GM18520 (cell line): ENCODE measurements at regions not wholly inside any gene's neighbourhood (a gene's known extent, or its start where the extent isn't known, plus 50 kb on each side); places are given as distances from the start of the nearest gene placed in this dataset.

ENCODE experiments used
- ATAC-seq: cut with Tn5 transposase; IDR thresholded peaks from one replicate; pipeline ENCODE4 v1.9.1; 2021; ENCODE audit not compliant: unreplicated experiment

DNA sequence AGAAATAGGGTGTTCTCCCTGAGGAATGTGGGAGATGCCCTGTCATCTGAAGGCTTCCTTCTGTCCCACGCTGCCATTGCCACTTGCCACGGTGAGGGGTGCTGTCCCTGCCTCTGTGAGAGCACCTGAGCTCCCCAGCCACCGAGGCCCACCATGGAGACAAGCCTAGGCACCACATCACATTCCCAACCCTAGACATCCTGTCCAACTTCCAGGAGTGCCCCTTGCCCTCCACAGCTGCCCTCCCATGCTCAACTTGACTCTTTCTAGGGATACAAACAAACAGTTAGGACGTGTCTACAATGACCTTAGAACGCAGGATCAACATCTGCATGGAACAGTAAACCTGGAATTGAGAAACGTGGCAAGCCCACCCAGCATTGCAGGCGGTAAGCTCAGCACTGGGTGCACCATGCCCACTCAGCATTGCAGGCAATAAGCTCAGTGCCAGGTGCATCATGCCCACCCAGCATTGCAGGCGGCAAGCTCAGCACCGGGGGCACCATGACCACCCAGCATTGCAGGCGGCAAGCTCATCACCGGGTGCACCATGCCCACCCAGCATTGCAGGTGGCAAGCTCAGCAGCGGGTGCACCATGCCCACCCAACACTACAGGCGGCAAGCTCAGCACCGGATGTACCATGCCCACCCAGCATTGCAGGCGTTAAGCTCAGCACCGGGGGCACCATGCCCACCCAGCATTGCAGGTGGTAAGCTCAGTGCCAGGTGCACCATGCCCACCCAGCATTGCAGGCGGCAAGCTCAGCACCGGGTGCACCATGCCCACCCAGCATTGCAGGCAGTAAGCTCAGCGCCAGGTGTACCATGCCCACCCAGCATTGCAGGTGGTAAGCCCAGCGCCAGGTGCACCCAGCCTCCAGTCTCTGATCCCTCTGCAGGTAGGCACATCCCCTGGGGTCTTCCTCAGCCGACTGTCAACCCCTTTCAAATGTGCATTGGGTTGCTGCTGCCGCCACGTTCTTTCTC is 1463.9 kb downstream of the TBC1D22A start:
- no peak for ATAC-seq

DNA sequence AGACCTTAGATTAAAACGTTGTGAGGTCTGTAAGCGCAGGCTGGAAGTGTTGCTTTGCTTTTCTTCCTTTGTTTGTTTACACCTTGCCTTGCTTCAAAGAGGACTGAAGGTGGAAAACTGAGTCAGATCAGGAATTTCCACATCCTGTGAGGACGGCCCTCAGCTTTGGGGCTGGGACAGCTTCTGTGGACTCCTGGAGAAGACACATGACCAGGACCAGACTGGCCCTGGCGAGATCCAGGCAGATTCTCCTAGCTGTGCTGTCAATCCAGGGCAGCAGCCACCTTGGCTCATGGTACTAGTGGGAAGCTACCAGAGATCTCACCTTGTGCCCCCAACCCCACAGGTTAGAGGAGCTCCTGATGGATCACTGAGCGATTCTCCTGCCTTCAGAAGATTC is 1461.9 kb downstream of the TBC1D22A start:
- no peak for ATAC-seq

DNA sequence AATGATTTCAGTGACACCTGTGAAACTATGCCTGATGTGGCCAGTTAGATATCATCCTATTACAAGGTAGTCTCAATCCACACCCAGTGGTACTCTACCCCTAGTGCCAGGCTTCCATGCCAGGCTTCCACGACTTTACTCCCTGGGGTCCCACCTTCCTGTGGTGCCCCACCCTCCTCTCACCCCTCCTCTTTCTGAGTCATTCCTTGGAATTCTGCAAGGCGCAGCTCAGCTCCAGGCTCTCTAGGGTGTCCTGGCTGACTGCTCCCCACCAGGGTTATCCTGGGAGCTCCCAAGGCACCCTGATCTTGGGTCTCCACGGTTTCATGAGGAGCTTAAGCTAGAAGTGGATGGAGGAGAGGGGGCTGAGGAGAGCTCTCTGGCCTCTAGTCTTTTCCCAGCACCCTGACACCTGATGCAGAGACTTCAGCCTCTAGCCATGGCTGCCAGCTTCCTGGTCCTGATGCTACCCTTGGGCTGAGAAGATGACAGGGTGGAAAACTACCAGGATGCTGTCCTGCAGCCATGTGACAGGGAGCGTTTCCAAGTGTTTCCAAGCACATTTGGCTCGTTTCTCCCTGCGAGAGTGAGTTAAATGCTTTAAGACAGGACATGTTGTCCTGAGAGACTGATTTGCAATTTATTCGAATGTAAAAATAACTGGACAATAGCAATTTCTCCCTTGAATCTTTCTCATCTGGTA is 1461.2 kb downstream of the TBC1D22A start:
- ATAC-seq: no peak

DNA sequence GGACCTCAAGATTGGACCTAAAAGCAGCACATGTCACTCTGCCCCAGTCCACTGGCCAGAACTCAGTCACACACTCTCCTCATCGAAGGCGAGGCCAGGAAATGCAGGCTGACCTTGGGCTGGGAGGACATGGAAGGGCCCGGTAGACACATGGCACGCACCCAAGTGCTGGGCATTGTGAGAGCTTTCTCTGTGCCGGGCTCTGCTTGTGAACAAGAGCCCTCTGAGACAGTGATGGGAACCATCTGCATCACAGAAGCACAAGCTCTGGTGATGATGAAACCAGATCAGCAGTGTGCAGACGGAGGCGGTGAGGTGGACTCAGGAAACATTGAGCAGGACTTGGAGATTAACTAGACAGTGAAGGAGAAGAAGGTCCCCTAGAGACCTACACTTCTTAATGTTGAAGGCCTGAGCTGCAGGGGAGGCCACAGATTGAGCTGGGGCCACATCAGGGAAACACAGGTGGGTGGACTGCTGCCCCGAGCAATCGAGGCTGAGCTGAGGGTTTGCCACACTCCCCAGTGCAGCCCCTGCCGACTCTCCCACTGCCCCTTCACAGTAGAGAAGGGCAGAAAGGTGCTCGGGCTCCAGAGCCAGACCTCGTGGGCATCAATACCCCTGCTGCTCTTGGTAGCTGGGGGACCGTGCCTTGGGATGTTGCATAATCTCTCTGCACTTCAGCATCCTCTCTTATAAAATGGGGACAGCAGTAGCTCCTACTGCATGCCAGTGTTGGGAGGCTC is 1460.5 kb downstream of the TBC1D22A start:
- no peak for ATAC-seq

DNA sequence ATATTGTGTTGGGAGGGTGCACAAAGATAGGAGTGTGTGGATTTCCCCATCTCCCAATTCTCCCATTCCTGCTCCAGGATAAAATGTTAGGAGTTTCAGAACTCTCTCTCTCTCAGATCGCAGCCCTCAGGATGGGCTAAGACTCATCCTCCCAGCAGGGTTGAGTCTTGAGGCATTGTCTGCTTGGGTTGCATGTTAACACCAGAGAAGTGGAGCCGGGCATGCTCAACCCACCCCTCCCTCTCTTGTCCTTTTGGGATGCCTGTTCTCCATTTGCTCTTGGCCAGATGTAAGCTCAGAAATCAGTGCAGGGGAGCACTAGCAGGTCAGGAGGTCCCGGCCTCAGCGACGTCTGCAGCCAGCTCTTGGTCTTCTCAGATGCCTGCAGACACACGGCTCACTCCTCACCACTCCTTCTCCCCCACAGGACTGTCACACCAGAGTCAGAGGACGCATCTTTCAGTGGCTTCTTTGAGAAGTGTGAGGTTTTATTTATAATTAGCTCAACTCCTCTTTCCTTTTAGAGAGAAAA is 1456.5 kb downstream of the TBC1D22A start:
- ATAC-seq: no peak

DNA sequence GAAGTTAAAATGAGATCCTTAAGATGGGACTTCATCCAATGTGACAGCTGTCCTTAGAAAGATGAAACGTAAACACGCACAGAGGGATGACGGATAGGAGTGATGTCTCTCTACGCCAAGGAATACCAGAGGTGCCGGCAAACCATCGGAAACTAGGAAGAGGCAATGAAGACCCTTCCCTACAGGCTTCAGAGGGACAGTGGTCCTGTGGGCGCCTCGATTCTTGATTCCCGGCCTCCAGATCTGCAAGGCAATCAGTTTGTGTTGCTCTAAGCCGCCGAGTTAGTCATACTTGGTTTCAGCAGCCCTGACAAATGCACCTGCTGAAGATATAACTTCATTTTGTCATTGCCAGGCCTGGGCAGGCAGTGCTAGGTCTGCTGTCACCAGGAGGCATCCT is 1455.1 kb downstream of the TBC1D22A start:
- ATAC-seq: no peak

DNA sequence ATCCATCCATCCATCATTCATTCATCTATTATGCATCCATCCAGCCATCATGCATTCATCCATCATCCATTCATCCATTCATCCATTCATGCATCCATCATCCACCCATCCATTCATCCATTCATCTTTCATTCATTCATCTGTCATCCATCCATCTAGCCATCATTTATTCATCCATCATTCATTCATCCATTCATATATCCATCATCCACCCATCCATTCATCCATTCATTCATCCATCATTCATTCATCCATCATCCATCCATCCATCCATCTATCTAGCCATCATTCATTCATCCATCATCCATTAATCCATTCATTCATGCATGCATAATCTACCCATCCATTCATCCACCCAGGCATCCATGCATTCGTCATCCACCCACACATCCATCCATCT is 1450.3 kb downstream of the TBC1D22A start:
- ATAC-seq: no peak

DNA sequence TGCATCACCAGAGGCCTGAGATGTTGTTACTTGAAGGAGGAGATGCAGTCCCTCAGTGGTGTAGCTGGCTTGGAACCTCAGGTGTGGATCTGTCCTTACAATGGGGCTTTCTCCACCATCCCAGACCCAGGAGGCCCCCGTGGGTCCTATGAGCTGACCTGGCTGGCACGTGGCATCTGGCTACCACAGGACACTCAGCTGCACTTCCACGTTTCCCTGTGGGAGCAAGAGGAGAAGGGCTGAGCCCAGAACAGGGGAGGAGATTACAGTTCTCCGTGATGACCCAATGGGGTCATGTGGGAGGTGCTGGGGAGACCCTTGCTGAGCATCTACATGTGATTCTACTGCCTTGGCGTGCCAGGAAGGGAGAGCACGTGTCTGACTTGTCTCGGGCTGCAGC is 1448.4 kb downstream of the TBC1D22A start:
- ATAC-seq: no peak

DNA sequence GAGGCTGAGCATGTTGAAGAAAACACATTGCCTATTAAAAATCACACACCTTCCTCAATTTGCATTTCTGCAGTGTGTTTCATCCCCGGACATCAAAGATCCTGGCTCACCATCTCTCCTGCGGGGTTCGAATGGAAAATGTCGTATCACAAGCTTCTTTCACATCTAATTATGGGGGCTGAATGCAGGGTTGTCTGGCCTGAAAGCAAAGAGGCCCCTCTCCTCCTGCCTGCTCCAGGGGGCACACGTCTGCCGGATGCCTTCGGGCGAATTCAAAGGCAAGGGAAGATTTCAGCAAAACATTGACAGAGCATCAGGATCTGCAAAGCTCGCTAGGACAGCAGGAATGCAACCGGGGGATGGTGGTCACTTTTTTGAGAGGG is 1447.7 kb downstream of the TBC1D22A start:
- no peak for ATAC-seq

DNA sequence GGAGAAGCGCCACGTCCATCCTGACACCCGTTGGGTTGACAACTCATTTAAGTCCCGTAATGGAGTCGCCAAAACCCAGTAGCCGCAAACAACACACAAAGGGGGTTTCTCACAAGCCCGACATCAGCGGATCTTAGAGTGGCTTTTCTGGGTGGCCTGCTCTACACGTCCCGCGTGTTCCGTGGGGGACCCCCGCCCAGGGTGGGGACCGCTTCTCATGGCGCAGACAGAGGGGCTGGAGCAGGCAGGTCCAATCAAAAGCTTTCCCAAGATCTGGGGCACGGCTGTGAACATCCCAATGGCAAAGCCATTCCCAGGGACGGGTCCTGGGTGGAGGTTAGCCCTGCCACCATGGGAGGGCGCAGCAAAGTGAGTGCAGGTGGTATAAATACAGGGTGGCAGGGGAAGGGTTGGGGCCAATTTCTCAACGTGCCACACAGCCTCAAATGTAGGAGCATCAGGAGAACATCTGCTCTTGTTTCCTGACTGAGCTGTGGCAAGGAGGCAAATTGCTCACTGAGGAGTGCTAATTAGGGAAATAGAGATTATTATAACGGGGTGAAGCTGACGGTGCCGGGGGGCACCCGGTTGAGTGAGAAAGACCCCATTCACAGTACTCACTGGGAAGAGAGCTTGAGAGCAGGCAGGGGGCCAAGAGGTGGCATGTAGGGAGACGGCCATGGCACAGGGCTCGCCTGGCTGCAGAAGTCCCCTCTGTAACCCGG is 1447.2 kb downstream of the TBC1D22A start:
- no peak for ATAC-seq

DNA sequence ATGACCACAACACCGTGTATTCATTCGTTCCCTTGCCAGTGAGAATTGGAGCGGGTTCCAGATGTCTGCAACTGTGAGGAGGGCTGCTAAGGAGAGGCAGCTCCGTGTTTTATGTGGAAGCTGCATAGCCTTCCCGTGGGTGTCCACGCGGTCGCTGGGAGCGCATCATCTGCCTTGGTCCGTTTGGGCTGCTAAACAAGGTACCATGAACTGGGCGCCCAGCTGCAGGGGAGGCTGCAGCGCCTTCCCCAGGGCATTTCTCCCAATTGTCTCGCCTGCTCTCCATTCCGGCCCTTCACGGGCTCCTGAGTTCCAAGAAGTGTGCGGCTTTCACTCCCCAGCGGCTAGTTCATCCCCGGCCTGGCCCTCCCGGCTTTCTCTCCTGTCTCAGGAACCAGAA is 1446.4 kb downstream of the TBC1D22A start:
- no peak for ATAC-seq

DNA sequence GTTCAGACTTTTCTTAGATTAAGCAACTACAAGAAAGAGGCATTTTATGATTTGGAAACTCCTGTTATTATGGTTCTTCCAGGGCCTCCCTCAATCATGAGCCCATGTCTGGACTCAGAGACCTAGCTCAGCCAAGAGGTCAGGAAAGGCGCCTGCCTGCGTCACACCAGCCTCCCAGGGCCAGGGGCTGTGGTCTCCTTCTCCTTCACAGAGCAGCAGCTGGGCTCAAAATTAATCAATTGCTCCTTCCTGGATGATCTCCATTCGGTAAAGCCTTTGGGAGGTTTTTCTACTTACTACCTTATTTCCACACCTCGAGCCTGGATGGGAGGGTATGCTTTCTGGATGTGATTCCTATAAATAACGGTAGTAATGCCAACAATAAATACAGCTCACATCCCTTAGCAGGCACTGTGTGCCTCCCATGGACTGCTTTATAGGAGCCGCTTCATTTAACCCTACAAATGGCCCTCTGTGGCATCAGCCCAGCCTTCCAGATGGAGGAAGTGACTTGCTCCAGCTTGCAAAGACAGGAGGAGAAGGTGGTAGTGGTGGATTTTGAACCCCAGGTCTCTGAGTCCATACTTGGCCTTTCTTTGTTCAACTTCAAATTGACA is 1445.6 kb downstream of the TBC1D22A start:
- ATAC-seq: no peak

DNA sequence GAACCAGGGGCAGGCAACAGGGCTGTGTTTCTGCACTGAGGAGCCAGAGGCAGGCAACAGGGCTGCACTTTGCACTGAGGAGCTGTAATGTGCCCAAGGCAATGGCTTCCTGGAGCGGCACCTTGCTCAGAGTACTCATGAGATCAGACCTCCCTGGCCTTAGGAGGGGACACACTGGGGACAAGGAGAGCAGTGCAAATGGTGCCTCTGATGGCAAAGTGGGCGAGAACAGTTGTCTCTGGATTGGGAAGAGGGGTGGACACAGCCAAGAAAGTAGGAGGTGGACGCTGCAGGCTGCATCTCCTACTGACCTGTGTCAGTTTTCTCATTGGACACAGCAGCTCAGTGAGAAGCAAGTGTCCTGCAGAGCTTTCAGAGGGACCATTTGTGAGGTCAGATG is 1443.3 kb downstream of the TBC1D22A start:
- ATAC-seq: no peak

DNA sequence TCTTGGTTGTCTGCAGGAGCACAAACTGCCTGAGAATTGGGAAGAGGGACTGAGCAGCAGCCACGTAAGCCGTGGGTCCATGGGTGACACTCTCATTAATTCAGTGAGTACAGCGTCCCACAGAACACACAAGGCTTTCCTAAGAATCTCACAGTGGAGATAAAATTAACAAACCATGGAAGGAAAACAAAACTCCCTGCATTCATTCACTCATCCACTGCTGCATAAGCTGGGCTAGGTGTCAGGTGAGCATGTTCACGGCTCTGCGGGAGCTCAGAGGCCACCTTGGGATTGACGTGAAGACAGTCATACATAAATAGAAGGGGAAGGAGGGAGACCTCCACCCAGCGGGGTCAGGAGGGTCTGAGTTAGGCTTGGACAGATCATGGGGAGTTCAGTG is 1442.7 kb downstream of the TBC1D22A start:
- ATAC-seq: no peak

DNA sequence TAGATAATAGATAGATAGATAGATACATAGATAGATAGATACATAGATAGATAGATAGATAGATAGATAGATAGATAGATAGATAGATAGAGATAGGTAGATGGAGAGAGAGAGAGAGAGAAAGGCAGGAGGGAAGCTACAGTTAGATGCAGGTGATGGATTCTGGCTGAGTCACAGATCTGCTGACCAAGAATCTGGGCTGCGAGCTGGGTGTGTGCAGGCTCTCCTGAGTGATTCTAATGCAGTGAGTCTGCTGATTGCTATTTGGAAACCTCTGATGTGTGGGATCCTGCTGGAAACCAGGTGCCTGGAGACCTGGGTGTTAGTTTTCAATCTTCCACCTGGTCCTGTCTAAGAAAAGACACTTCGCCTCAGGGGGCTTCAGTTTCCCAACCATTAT is 1441.8 kb downstream of the TBC1D22A start:
- ATAC-seq: no peak

DNA sequence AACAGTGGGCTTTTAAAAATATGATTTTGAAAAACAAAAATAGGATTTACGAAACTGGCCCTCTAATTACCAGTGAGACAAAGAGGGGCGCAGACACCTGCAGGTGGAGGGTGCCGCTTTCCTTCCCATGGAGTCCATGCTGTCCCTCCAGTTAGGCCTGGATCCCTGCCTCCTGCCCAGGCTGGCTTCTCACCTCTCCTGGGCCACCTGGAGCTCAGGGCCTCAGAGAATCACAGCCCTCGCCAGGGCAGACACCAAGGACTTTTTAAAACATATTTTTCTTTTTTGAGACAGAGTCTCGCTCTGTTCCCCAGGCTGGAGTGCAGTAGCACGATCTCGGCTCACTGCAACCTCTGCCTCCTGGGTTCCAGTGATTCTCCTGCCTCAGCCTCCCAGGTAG is 1437.2 kb downstream of the TBC1D22A start:
- ATAC-seq: no peak

DNA sequence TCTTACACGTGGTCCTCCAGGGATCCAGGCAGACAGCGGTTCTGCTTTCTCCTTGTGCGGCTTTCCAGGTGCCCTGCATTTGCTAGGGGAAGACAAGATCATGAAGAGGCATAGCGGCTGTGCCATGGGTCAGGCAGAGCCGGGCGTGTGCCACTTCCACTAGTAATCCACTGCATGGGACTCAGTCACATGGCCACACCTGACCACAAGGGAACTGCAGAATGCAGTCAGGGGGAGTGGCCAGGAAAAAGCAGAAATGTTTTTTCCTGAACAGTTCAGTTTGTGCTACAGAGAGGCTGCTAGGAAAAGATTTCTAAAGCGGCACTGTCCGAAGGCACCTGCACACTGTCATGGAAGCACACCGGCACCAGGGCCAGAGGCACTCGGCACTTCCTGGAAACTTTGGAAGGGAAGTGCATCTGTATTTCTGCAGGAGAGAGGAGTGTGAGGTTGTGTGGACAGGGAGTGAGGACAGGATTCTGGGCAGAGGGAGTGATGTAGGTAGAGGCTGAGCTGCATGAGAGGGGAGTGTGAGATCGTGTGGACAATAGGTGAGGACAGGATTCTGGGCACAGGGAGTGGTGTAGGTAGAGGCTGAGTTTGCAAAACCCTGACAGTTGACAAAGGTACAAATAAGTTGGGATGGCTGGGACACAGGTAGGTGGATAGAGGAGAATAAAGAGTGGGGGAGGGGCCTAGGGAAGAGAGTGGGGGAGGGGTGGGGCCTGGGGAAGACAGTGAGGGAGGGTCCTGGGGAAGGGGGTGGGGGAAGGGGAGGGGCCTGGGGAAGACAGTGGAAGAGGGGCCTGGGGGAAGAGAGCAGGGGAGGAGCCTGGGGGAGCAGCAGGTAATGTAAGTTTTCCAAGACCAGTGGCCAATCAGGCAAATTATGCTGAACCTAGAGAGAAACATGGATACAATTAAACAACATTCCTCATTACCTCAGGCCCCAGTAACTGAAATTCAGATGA is 1436.3 kb downstream of the TBC1D22A start:
- ATAC-seq: no peak

DNA sequence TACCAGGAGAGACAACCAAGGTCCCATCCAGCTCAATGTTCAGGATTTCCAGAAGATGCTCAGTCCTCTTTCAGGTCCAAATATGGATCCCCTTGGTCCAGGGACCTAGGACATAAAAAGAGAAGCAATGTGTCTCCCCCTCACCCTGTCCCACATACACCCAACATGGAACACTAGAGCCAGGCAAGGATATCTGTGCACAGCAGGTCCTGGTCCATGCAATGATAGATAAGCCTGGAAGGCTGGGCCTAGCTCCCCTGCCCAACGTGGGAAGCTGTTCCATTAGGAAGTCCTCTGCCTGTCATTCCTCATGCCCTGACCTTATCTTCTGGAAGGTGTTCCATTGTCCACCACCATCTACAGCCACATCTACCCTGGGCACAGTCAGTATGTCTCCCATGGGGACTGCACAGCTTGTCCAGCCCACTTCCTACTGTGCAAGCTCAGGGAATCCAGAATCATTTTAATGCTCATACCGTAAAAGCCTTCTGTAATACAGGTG is 1434.8 kb downstream of the TBC1D22A start:
- ATAC-seq: no peak

DNA sequence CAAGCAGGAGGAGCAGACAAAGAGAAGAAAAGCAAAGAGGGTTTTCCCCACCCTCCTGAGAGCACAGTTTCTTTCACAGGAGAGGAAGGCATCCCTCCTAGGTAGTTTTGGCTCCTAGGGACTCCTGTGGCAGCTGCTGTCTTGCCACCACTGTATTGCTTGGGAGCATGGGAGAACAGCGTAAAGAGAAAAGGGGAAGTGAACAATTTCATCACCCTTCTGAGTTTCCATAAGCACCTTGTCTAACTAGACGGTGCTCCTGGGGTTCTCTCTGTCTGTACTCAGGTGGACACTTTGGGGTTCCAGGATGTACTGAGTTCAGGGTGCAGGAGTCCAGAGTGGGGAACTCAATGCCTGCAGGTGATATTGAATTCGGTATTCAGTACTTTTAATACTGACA is 1430.5 kb downstream of the TBC1D22A start:
- no peak for ATAC-seq
